ENCODE measurements at regions not wholly inside any gene's neighbourhood (a gene's known extent, or its start where the extent isn't known, plus 50 kb on each side); places are given as distances from the start of the nearest gene placed in this dataset.

DNA sequence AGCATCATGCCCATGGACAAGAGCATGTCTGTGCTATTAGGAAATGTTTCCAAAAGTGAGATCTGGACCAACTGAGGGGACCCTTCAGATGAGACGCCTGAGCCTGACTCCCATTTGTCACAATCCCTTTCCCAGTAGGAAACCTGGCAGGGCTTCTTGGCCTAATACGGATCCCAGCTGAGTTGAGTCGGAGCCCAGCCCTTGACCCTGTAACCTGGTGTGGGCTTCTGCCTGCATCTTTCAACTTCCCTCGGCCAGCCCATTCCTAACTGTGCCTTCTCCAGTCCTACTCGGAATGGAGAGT is 148.3 kb downstream of the IRX2 start:
- DNase-seq (ENCODE audit: low read depth) = no peak

DNA sequence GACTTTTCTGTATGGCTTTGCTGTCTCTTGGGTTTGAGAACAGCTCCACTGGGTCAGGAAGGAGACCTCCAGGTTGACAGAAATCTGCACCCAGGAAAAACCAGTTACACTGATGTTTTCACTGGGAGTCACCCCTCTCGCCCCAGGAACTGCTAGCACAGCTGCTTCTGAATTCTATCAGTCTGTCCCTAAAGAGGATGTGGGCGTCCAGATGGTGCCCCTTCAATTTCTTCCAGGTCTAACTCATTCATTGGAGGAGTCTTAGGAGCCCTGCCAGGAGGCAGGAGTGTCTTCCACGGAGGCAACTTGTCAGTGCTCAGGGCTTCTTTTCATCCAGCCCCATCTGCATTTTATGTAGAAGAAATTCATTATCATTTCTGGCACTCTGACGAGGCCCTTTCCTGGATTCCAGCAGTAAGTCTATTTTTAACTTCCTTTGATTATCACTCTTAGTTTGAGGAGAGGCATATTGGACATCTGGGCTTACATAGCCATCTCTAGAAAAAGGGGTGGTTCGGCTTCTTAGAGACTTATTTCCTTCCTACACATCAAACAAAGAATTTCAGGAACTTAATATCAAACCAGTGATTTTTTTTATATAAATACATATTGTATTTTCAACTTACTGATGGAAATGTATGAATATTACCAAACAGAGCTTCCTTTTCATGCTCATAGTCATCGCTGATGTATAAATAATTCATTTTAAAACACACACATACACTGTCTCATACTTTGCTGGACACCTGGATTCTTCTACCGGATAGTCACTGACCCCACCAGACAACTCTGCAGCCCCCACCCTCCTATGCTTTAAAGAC is 148.8 kb downstream of the IRX2 start:
- no peak for DNase-seq (ENCODE audit: low read depth)

DNA sequence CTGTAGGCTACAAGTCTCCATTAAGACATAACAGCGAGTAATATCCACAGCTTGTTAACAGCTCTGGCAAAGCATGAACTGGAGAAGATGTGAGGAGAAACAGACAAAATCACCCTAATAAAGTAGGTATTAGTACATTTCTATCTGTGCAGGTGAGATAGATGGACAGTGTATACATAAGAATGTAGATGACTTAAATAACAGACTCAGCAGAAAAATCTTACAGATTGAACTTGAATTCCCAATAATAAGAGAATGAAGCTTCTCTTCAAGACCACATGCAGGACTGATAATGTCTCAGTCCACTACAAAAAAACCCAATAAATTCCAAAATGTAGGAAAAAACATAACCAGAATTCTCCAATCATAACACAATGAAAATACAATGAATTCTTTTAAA is 153.0 kb downstream of the IRX2 start:
- DNase-seq (ENCODE audit: low read depth) = no peak

DNA sequence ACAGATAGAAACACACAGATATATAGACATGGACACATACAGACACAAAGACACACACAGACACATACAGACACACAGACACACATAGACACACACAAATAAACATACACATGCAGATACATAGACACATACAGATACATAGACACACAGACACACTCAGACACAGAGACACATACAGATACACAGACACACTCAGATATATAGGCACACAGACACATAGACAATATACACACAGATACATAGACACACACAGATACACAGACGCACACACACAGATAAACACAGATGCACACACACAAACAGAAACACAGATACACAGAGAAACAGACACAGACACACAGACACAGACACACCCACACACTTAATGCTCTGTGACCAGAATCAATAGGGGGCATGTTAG is 156.8 kb downstream of the IRX2 start:
- no peak for DNase-seq (ENCODE audit: low read depth)

DNA sequence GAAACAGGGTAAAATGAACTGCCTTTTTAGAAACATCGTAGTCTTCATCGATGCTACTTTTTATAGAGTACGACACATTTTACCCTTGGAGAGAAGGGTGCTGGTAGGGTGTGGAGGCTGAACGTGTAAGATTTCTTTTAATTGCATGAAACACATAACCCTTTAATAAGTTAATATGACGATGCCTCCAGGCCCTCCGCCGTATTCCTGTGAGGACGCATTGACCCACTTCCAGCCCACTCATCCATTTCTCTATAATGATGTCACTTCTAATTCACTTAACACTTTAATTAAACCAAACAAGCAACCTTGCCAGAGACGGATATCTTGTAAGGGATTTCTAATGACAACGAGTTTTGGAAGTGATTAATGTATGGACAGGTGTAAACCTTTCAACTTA is 158.7 kb downstream of the IRX2 start:
- no peak for DNase-seq (ENCODE audit: low read depth)

DNA sequence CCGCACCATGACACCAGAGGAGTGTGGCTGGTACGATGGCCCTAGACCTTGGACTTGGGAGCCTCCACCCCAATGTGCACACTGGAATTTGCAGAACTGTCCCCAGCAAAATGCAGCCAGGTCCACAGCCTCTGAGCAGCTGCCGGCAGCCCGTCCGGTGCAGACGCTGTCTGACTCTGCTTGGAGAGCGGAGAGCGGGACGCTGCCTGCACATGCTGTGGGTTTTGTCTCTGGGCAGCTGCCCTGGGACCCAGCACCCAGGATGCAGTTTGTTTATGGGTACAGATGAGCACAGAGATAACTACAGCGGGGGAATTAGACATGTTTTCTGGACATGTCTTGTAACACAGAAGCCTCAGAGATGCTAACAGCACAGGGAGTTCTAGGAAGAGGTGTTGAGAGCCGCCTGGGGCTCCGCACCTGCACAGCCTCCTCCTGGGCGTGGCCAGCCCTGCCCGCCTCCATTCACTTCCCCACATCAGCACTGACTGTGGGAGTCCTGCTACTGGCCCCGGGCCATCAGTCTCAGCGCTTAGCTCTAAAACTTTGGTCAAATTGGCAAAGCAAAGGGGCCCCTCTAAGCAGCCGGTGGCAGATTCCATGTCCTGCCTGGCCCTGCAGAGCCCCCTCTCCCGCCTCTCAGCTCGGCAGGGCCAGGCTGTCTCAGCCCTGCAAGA is 159.6 kb downstream of the IRX2 start:
- no peak for DNase-seq (ENCODE audit: low read depth)

DNA sequence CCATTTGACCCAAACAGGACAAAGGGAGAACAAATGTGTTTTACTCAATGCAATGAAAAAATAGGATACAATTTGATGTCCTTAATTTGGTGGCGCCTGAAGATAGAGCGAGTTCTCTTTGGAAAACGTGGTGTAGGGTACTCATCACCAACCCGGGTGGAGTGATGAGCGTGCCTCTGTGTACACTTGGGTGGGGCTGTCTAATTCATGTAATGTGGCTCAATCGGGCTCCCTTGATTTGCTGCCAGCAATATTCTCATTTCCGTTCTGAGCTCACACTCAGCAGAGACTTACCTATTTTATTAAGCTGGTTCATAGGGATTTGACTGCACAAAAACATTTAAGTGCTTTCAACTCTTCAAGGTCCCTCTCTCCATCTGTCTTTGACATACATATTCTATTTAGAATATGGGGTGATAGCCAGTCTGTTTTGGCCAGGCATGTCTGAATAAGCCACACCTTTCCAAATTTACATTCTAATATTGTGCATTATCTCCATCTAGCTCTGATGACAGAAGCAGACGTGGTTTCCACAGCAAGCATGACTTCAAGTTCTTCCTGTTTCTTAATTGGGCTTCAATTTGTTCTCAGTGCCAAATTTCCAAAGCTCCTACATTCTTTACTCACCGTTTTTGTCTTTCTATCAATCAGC is 162.5 kb downstream of the IRX2 start:
- DNase-seq (ENCODE audit: low read depth) = no peak

DNA sequence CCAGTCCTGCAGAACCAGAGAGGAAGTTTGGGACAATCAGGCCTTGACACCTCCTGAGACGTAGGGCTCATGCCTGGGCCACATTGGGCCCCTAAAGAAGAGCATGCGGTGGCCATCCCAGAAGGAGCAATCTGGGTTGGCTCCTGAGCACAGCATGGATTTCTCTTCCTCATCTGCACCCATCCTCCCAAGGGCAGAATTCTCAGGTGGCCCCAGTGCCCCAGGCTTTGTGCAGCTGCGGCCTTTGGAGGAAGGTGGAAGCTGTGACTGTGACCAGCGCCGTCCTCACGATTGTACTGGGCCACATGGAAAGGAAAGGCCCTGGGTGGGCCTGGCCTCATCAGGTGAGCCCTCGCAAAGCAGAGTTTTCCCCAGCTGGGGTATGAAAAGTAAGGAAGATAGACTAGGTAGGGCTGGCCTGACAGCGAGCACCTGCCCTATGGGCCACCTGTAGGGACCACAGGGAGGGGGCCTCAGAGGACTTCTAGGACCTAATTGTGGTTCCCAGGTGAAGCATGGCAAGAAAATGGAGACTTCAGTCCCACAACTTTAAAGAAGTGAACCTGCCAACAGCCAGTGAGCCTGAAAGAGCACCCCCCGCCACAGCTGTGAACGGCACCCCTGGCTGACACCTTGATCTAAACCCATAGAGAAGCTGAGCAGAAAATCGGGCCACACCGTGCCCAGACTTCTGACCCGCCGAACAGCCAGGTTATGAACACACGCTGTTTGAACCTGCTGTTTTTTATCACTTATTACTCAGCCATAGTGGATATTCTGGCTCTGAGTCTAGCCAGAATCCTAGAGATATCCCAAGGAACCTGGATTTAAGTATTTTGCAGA is 164.1 kb downstream of the IRX2 start:
- DNase-seq (ENCODE audit: low read depth) = no peak

DNA sequence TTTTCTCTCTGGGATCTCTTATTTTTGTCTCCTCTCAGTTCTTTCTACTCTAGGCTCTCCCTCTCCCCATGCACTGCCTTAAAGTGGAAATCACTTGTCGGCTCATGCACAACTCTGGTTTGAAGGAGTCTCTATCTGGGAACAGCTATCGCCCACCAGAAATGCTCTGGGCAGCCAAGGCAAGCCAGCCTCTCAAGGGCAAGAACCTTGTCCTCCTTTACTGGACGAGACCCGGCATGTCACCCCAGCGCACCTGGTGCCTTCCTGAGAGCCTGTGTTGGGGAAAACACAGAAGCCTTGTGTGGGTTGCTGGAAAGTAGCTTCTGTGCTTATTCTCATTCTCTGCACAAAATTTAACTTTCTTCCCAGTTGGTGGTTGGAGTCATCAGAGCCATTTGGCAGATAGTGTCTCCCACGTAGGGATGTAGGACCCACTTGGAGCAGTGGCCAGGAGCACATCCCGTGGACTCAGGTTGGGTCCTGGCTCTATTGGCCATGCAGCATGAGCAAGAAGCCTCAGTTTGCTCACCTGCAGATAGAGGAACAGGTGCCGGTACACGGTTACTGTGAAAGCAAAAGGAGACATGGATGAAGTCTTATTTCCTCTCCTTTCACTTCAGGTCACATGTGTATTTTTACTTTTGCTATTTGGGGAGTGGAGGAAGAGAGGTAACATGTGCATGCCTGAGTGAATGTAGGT is 165.3 kb downstream of the IRX2 start:
- no peak for DNase-seq (ENCODE audit: low read depth)

DNA sequence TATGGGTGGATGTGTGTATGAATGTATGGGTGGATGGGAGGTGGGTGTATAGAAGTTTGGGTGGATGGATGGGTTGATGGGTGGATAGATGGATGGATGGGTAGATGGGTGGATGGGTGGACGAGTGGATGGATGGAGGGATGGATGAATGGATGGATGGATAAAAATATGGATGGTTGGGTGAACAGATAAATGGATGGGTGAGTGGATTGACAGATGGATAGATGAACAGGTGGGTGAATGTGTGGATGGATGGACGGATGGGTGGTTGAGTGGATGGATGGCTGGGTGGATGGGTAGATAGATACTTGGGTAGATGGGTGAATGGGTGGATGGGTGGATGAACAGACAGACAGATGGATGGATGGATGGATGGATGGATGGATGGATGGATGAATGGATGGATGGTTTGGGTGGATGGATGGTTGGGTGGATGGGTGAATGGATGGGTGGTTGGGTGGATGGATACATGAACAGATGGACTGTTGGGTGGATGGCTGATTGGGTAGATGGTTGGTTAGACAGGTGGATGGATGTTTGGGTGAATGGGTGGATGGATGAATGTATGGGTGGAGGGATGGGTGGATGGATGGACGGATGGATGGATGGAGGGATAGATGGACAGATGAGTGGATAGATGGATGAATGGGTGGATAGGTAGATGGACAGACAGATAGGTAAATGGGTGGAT is 166.8 kb downstream of the IRX2 start:
- DNase-seq (ENCODE audit: low read depth) = no peak

DNA sequence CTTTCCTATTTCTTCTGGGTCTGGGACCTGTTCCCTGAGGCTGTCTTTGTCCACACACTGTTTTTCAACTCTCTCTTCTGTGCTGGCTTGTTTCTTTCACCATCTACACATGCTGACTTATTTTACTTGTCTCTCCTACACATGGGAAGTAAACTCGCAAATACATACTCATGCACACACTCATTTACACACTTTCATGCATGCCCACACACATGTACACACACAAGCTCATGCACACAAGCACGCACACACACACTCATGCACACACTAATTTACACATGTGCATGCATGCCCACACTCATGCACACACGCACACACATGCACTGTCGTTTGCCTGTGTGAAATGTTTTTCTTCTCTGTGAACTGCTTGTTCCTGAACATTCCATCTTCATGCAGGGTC is 169.0 kb downstream of the IRX2 start:
- DNase-seq (ENCODE audit: low read depth) = no peak

DNA sequence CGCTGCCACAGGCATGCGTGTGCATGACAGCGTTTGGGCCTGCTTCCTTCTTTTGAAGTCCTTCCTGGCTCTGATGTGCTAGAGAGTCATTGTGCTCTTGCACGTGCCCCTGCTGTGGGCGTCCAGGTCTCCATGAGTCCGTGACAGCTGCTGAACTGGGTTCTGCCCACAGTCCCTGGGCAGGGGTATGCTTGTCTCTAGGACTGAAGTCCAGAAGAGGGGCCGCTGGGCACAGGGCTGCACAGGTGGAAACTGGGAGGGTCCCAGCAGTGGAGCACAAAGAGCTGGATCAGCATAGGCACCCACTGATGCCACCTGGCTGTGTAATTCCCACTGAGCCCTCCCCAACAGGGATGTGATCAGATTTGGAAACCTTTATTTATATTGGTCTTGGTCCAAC is 169.4 kb downstream of the IRX2 start:
- DNase-seq (ENCODE audit: low read depth) = no peak

DNA sequence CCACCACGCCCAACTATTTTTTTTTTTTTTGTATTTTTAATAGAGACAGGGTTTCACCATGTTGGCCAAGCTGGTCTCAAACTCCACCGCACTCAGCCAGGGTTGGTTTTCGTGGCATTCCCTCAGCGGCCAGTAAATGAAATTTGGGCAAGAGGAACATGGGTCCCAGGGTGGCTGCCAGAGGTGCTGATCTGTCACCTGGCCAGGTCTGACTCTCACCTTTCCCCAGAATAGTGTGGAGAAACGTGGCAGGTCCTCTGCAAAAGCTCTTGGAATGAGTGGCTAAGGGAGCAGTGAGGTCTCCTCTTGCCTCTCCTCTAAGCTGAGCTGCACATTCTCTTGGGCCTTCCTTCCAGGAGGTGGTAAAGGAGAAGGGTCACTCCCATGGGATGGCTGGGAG is 170.1 kb downstream of the IRX2 start:
- DNase-seq (ENCODE audit: low read depth) = no peak

DNA sequence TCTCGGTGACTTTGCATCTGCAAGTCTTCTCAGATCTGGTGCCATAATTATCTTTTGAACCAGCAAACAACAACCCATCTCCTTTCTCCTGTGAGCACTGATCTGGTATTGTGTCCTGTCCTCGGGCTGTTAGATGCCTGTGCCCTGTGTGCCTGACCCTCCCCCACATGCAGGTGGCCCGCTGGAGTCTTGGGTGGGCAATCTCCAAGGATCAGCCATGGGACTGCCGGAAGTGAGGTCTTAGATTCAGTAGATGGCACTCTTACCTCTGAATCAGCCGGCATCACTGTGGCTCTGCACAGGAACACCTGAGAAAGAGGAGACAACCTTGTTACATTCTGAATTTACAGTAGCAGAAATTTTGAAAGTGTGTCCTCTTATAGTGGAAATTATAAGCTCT is 172.4 kb downstream of the IRX2 start:
- DNase-seq (ENCODE audit: low read depth) = no peak

DNA sequence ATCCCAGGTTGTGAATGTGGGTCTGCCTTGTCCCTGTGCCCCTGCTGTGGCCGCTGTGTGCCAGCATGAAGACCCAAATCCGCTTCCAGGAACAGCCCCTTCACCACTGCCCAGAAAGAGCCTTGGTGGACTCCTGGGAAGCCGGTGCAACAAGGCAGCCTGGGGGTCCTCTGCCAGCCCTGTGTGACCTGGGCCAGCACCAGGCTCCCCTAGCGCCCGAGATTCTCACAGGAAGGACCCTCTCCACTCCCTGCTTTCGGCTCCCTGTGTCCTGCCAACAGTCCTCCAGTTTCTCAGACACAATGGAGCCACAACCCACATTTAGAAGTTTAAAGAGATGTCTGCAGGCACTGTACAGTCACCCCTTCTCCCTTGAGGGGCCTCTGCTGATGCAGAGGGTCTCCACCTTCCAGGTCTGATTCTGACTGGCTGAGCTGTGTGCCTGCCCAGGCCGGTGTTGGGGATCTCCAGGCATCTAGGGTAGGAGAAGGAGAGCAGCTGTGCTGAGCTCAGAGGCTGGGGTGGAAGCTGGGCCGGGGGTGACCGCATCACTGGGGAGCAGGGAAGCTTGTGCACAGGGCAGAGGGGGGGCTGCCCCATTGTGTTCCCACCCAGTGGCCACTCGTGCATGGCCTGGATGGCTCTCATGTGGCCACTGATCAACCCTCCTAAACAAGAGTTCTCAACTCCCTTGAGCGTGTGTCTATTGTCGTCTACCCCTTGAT is 174.0 kb downstream of the IRX2 start:
- no peak for DNase-seq (ENCODE audit: low read depth)

DNA sequence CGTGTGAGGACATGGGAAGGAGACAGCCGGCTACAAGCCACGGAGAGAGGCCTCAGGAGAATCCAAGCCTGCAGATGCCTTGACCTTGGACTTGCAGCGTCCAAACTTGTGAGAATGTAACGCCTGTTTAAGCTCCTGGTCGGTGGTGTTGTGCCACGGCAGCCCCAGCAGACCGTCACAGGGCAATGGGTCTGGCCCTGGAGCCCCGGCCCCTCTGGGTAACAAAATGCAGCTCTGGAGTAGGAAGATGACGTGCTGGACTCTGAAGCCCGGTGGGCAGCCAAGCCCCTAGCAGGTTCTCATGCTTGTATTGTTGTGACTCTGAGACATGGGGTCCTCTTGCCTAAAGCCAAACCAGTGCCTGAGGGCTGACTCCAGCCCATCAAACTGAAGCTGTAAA is 174.7 kb downstream of the IRX2 start:
- DNase-seq (ENCODE audit: low read depth) = no peak

DNA sequence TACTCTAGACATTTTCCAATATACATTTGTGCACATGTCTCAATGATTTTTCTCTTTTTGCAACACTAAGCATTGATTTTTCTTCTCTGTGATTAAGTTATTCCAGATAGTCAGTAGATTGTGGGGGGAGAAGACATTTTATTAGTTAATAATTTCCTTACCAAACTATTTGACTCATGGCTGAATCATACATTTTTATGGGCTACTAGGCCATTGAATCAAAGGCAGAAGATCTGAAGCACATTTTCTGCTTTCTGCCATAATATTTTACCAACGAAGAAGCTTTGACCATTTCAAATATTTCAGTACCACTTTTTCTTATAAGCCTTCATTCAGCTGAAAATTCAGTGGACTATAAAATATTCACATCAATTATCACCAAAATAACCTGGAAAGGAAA is 175.6 kb downstream of the IRX2 start:
- no peak for DNase-seq (ENCODE audit: low read depth)

DNA sequence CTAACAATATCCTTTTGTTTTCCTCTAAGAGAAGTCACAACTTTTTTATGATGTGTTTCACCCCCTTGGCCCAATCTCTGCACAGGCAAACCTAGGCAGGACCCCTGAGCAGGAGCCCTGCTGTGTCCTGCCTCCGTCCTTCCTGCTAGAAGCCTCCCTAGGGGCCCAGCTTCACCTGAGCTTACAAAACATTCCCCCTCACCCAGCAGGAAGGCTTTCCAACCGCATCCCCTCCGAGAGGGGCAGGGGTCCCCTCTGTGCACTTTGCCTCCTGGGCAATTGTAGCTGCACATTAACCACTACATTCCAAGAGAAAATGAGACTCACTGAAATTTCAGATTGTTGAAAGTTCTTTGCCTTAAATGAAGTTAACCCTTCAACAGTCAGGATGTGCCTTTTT is 176.2 kb downstream of the IRX2 start:
- DNase-seq (ENCODE audit: low read depth) = no peak

DNA sequence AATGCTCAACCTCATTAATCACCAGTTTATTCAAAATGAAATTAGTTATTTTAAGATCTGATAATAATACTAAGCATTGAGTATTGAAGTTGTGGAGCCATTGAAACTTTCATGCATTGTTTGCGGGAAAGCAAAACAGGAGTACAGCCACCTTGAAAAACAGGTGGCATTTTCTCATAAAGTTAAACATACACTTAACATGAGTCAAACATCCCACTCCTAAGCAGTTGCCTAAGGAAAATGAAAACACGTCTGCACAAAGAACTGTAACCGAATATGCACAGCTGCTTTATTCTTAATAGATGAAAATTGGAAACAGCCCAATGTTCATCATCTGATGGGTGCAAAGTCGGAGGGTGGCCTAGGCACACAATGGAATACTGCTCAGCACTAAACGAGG is 177.3 kb downstream of the IRX2 start:
- no peak for DNase-seq (ENCODE audit: low read depth)

DNA sequence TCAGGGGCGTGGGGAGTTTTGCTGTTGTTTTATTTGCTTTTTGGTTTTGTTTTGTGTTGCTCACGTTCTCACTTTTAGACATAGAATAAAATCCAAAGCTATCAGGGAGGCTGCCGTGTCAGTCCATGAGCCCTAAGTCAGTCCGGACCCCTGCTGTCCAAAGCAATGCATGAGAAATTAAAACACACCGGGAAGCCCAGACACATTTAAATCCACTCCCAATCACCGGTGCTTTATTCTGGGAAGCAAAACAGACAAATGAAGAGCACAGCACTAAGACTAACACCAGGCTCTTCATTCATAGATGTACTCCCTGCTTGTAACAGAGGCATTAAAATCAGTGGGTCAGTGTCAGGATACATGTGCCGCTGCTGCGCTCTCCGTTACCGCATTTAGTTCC is 180.9 kb downstream of the IRX2 start:
- DNase-seq (ENCODE audit: low read depth) = no peak
